Mammary epithelial cell (primary cell): ENCODE measurements at regions not wholly inside any gene's neighbourhood (a gene's known extent, or its start where the extent isn't known, plus 50 kb on each side); places are given as distances from the start of the nearest gene placed in this dataset.

Source experiments
- EZH2 ChIP-seq: IDR thresholded peaks from 2 replicates; pipeline ENCODE4 v1.6.1; 2012; ENCODE audit warnings: low read length, inconsistent platforms, borderline replicate concordance
- TF ChIP-seq, protein P1 (sequence below), 2 donors: IDR thresholded peaks in 1 of 2; conservative IDR thresholded peaks in 1 of 2; 2 replicates each; pipeline ENCODE4 v1.5.1; 2011 to 2012; ENCODE audit warnings: inconsistent platforms in 2 of 2, low read length in 2 of 2, mild to moderate bottlenecking in 2 of 2, control low read depth in 1 of 2, low read depth in 1 of 2; ENCODE audit not compliant: insufficient read depth in 1 of 2; ENCODE audit errors: extremely low read depth in 1 of 2

DNA sequence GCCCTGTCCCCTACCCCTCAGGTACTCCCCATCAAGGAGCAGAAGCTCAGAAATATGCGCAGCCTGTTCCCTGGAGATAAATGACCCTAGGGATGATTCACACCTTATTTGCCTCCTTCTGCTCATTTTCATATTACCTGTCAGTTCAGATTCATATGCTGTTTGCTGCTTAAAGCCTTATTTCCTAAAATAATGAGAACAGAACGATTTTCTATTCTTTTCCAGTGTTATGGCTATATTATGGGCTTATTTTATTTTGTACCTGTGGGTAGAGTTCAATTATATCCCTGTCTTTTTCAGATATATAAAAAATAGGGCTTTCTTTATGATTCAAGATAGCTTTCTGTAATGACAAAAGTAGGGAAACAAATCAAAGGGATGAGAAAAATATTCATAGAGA is 224.8 kb downstream of the RPAP3 start:
- TF ChIP-seq, protein P1, sequence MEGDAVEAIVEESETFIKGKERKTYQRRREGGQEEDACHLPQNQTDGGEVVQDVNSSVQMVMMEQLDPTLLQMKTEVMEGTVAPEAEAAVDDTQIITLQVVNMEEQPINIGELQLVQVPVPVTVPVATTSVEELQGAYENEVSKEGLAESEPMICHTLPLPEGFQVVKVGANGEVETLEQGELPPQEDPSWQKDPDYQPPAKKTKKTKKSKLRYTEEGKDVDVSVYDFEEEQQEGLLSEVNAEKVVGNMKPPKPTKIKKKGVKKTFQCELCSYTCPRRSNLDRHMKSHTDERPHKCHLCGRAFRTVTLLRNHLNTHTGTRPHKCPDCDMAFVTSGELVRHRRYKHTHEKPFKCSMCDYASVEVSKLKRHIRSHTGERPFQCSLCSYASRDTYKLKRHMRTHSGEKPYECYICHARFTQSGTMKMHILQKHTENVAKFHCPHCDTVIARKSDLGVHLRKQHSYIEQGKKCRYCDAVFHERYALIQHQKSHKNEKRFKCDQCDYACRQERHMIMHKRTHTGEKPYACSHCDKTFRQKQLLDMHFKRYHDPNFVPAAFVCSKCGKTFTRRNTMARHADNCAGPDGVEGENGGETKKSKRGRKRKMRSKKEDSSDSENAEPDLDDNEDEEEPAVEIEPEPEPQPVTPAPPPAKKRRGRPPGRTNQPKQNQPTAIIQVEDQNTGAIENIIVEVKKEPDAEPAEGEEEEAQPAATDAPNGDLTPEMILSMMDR (conservative IDR thresholded peaks at IDR 0.05 in 1 of 2, IDR thresholded peaks at IDR 0.05 in 1 of 2; ENCODE audit: extremely low read depth in 1 of 2, insufficient read depth in 1 of 2, low read depth in 1 of 2, low read length in 2 of 2) = no peak
- no peak for TF ChIP-seq EZH2
